PC-9 (cell line): ENCODE measurements at regions not wholly inside any gene's neighbourhood (a gene's known extent, or its start where the extent isn't known, plus 50 kb on each side); places are given as distances from the start of the nearest gene placed in this dataset.

Experiments
- BruUV-seq: library from RNA; stranded (reverse); fragments of 400-500 nt; replicated peaks from 2 replicates; lab custom pipeline; 2021; lab: Mats Ljungman, UMichigan
- CTCF ChIA-PET: fragments of 300-600 bp; sonication (Branson Sonifier 250); formaldehyde crosslinking; loops from one replicate; lab custom pipeline; 2022; ENCODE audit warnings: antibody characterized with exemption; lab: Charles Lee
- POLR2A ChIA-PET: fragments of 300-600 bp; sonication (Branson Sonifier 250); formaldehyde crosslinking; loops from one replicate; lab custom pipeline; 2022; ENCODE audit warnings: antibody characterized with exemption; ENCODE audit not compliant: unreplicated experiment; lab: Charles Lee
- DNase-seq, 2 experiments: peaks; one replicate each; pipeline versions ENCODE4 v3.0.0 to v3.0.0-alpha.2; 2015 to 2022; ENCODE audit warnings: mixed read lengths in 1 of 2
- H2AFZ ChIP-seq: fragments of 200-600 bp; sonication (generic); 2 replicates; pipeline ENCODE4 v1.8.1; 2017; ENCODE audit warnings: antibody characterized with exemption
- H3F3A ChIP-seq: fragments of 200-600 bp; sonication (generic); 2 replicates; pipeline ENCODE4 v1.8.1; 2017; ENCODE audit warnings: antibody characterized with exemption, mild to moderate bottlenecking, low read depth; ENCODE audit not compliant: insufficient read depth
- H3K27ac ChIP-seq: fragments of 200-600 bp; sonication (generic); 2 replicates; pipeline ENCODE4 v1.6.1; 2016; ENCODE audit warnings: mixed run types
- H3K27me3 ChIP-seq: fragments of 200-600 bp; sonication (generic); 2 replicates; pipeline ENCODE4 v1.6.1; 2016; ENCODE audit warnings: low read depth, mixed run types; ENCODE audit not compliant: insufficient read depth
- H3K36me3 ChIP-seq: fragments of 200-600 bp; sonication (generic); 2 replicates; pipeline ENCODE4 v1.6.1; 2016; ENCODE audit warnings: low read depth, mixed run types
- H3K4me1 ChIP-seq: fragments of 200-600 bp; sonication (generic); replicated peaks from 2 replicates; pipeline ENCODE4 v1.6.1; 2016; ENCODE audit warnings: mixed run types; ENCODE audit not compliant: insufficient read depth
- H3K4me2 ChIP-seq: fragments of 200-600 bp; sonication (generic); 2 replicates; pipeline ENCODE4 v1.6.1; 2017; ENCODE audit warnings: mixed run types
- H3K4me3 ChIP-seq: fragments of 200-600 bp; sonication (generic); 2 replicates; pipeline ENCODE4 v1.6.1; 2016; ENCODE audit warnings: mixed run types
- H3K79me2 ChIP-seq: fragments of 200-600 bp; sonication (generic); 2 replicates; pipeline ENCODE4 v1.6.1; 2017; ENCODE audit warnings: low read depth, mixed run types
- H3K9me2 ChIP-seq: fragments of 200-600 bp; sonication (generic); 2 replicates; pipeline ENCODE4 v1.8.1; 2017; ENCODE audit warnings: mild to moderate bottlenecking; ENCODE audit not compliant: insufficient read depth
- H3K9me3 ChIP-seq: fragments of 200-600 bp; sonication (generic); 2 replicates; pipeline ENCODE4 v1.8.1; 2016; ENCODE audit warnings: low read depth; ENCODE audit not compliant: insufficient read depth
- H4K20me1 ChIP-seq: fragments of 200-600 bp; sonication (generic); 2 replicates; pipeline ENCODE4 v1.8.1; 2017; ENCODE audit not compliant: insufficient read depth
- CTCF ChIP-seq: fragments of 200-600 bp; sonication (generic); conservative IDR thresholded peaks from 2 replicates; pipeline ENCODE4 v1.6.1; 2017; ENCODE audit warnings: mixed run types, antibody characterized with exemption, mild to moderate bottlenecking, moderate library complexity
- EZH2 ChIP-seq: fragments of 200-600 bp; sonication (generic); IDR thresholded peaks from 2 replicates; pipeline ENCODE4 v1.8.0; 2017; ENCODE audit warnings: antibody characterized with exemption, low read depth
- intact Hi-C: fragments of 100-400 bp; cut with micrococcal nuclease; formaldehyde crosslinking; loops from one replicate; pipeline ENCODE4 v1.10.0; 2022; ENCODE audit not compliant: unreplicated experiment

GRCh38 chr12:28089338-28089737, 100.9 kb upstream of the CCDC91 start:
- H3K27me3 ChIP-seq, result no peaks in the 10 kb centered on the region
- H3K4me1 ChIP-seq, result no peaks in the 10 kb centered on the region
- H3K79me2 ChIP-seq, result no peaks in the 10 kb centered on the region
- TF ChIP-seq EZH2 (no peak), CTCF (no peak)
- intact Hi-C loops, result no loop called here
- H4K20me1 ChIP-seq, result no peaks in the 10 kb centered on the region
- H2AFZ ChIP-seq, result no peak overlapping the region
- no peaks in the 10 kb centered on the region for H3F3A ChIP-seq
- H3K36me3 ChIP-seq, result no peaks in the 10 kb centered on the region
- H3K27ac ChIP-seq, result no peak overlapping the region
- H3K4me2 ChIP-seq, result no peak overlapping the region
- CTCF ChIA-PET, result no interaction called here
- H3K9me2 ChIP-seq, result no peaks in the 10 kb centered on the region
- BruUV-seq, result no TSS peak
- DNase-seq, result no peak
- no peak overlapping the region for H3K4me3 ChIP-seq
- H3K9me3 ChIP-seq, result no peaks in the 10 kb centered on the region
- POLR2A ChIA-PET, result no interaction called here

- Histone ChIP-seq H3K36me3 (no peaks in the 10 kb centered on the region), H3K4me2 (no peak overlapping the region), H3K79me2 (no peaks in the 10 kb centered on the region), H3K4me3 (no peak overlapping the region), H3K27ac (no peak overlapping the region), H2AFZ (no peak overlapping the region), H4K20me1 (no peaks in the 10 kb centered on the region), H3K4me1 (no peaks in the 10 kb centered on the region), H3K9me3 (no peaks in the 10 kb centered on the region), H3F3A (no peaks in the 10 kb centered on the region), H3K27me3 (no peaks in the 10 kb centered on the region), H3K9me2 (no peaks in the 10 kb centered on the region)
- CTCF ChIA-PET, result no interaction called here
- no TSS peak for BruUV-seq
- TF ChIP-seq EZH2 (no peak), CTCF (no peak)
- DNase-seq, result no peak
- POLR2A ChIA-PET, result no interaction called here
- intact Hi-C loops, result no loop called here
These were observed 99.4 kb upstream of the CCDC91 start for GRCh38 chr12:28090835-28091234.

GRCh38 chr12:28092396-28092795, 97.9 kb upstream of the CCDC91 start:
- Histone ChIP-seq H3K4me2 (no peak overlapping the region), H4K20me1 (no peaks in the 10 kb centered on the region), H3K4me3 (no peak overlapping the region), H2AFZ (no peak overlapping the region), H3K9me2 (no peaks in the 10 kb centered on the region), H3K27ac (no peak overlapping the region), H3K36me3 (no peaks in the 10 kb centered on the region), H3K79me2 (no peaks in the 10 kb centered on the region), H3F3A (no peaks in the 10 kb centered on the region), H3K27me3 (no peaks in the 10 kb centered on the region), H3K9me3 (no peaks in the 10 kb centered on the region), H3K4me1 (no peaks in the 10 kb centered on the region)
- TF ChIP-seq CTCF (no peak), EZH2 (no peak)
- BruUV-seq, result no TSS peak
- no peak for DNase-seq
- ChIA-PET CTCF (no interaction called here), POLR2A (no interaction called here)
- intact Hi-C loops, result no loop called here
